GM18511 (cell line): ENCODE measurements at regions not wholly inside any gene's neighbourhood (a gene's known extent, or its start where the extent isn't known, plus 50 kb on each side); places are given as distances from the start of the nearest gene placed in this dataset.
"Not testable (repeated sequence)": the region's sequence is repeated elsewhere in the genome, so short reads cannot be mapped to it uniquely, and the experiment has no call there.

Source experiments
- ATAC-seq: cut with Tn5 transposase; IDR thresholded peaks from one replicate; pipeline ENCODE4 v1.9.1; 2021; ENCODE audit warnings: mild to moderate bottlenecking, moderate library complexity; ENCODE audit not compliant: unreplicated experiment

DNA sequence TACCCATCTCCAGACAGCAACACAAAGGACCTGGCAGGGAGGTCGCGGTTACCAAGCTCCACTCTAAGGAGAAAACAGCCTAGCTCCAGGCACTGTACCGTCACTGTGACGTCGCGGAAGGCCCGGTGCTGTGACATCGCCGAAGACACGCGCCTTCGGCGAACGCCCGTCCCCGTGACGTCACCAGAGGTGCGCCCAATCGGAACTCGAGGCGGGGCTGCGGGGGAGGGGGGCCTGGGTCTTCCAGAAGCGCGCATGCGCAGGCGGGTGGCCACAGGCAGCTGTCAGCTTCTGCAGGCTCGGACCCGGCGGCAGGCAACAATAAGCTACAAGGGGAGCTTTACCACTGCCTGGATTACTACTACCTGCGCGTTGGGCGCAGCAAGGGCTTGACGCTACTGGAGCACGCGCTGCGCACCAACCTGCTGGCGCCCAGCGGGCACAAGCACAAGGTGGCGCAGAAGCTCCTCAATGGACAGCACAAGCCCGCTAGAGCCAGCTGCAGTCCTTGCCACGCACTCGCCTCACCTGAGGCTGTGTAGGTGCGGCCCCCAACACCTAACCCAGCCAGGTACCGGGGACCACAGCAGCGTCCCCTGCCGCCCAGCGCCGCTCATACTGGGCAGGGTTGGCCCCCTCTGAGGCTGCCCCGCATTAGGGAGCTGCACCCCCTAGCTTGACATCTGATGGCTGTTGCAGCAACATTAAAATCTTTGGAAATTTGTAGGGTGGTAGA is 208.4 kb downstream of the TPST1 start:
- peak; percentile 73 for ATAC-seq

DNA sequence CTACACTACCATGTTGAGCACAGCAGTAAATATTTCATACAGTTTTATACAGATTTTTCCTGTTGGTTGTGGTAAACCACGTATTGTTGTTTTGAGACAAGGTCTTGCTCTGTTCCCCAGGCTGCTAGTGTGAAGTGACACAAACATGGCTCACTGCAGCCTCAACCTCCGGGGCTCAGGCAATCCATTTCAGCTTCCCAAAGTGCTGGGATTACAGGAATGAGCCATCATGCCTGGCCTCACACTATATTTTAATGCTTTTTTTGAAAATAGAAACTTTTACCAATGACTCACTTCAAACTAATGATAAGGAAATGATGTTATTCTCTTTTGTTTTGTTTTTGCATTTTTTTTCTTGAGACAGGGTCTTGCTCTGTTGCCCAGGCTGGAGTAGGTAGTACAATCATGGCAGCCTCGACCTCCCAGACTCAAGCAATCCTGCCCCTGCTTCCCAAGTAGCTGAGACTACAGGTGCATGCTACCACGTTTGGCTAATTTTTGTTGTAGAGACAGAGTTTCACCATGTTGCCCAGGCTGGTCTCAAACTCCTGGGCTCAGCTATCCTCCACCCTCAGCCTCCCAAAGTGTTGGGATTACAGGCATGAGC is 210.6 kb downstream of the TPST1 start:
- no peak for ATAC-seq

DNA sequence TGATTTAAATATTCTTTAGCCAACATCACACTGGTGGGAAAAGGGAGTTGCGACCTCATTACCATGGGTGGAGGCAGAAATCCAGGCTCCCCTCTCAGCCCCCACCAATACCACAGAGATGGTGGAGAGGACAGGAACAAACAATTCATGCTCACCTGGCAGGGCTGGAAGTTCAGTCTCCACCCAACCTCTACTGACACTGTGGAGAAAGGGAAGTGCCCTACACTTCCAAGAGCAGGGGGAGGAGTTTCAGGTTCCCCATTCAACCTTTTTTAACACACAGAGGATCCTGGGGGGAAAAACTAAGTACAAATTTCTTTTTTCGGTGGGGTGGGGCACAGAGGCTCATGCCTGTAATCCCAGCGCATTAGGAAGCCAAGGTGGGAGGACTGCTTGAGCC is 210.1 kb upstream of the KCTD7 start:
- ATAC-seq: no peak

- ATAC-seq: no peak
These were observed 209.5 kb upstream of the KCTD7 start for GRCh38 chr7:66419210-66419609.

- ATAC-seq: no peak
These were observed 206.7 kb upstream of the KCTD7 start for GRCh38 chr7:66421830-66422475.

- ATAC-seq: no peak
These were observed 205.0 kb upstream of the KCTD7 start for GRCh38 chr7:66423729-66424128.

- no peak for ATAC-seq
These were observed 202.3 kb upstream of the KCTD7 start for GRCh38 chr7:66426332-66426731.

DNA sequence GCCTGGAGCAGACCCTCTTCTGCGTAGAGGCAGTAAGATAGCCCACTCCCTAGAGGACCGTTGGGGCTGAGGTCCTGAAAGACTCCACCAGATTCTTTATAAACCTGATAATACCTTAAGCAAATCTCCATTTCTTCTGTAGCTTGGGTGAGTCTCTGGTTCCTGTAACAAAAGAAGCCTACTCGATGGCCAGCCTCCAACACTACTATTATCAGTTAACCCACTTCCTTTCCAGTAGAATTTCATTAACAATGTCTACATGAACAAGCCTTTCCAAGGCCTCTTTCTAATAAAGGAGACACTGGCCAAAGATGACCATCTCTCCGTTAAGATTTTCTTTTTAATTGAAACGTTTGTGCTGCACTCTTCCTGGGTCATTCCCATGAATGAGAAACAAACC is 201.7 kb upstream of the KCTD7 start:
- no peak for ATAC-seq

- no peak for ATAC-seq
These were observed 200.7 kb upstream of the KCTD7 start for GRCh38 chr7:66427956-66428355.

DNA sequence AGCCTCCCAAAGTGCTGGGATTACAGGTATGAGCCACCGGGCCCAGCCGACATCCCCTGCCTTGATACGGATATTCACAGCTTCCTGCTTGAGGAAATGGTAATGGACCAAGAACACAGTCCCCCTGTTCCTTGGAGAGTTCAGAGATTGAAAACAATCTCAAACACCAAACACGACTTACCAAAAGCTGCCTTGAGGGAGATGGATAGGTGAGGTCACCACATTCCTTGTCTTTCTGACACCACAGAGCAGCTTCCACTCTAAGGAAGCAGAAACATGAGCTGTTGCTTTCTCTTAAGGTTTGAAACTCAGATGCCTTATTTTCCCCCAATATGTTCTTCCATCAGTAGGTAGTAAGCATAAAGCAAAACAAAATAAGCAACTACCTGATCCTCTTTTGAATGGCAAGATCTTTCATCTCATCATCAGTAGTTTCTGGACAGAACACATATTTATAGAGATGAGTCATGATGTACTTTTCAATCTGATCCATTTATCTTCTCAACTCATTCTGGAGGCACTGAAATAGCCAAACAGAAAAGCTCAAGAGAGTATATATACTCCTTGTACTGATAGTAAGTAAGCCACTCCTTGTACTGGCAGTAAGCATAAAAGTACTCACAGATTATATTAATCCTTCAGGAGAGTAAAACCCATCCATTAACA is 199.1 kb upstream of the KCTD7 start:
- no peak for ATAC-seq

DNA sequence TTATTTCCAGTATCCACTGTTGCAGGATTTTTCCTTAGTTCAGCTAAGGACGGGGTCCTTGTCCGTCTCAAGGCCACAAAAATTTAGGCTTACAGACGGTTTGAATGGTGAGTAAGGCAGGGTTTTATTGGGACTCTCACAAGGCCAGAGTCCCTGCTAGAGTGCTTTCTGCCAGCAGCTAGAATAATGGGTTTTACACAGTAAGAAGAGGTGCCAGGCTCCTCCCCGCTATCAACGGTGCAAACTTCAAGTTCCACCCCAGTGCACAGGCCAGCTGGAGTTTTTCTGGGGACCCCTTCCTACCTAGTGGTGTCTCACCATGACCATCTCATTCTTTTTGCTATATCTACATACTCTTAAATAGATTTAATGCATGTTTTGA is 198.5 kb upstream of the KCTD7 start:
- ATAC-seq: no peak

DNA sequence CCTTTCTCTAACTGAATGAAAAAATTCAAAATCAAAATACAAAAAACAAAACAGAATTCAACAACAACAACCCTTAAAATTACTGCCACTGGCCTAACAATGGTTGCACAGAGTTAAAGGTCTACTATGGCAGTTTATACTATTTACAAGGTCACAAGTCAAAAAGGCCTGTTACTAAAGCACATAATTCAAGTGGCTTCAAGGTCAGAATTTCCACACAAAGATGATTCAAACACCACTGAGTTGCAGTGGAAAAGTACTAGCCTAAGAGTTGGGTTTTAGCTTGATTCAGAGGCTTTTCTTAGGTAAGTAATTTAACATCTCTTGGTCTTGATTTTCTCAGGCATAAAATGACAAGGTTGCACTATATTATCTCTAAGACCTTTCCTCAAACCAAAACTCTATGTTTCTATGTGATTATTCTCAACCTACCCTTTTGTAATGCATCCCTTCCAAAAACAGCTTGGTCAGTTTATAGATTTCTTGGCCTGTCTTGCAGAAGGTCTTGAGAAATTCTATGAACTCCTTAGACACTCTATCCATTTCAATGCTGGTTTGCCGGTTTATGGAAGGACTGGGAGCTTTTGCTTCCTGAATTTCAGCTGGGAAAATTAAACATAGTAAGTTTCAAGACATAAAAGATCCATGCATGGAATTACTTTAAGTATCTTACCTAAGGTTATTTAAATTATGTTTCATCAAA is 189.8 kb upstream of the KCTD7 start:
- ATAC-seq: not testable (repeated sequence)

GRCh38 chr7:66442385-66442784 is 186.3 kb upstream of the KCTD7 start:
- ATAC-seq: no peak

GRCh38 chr7:66443946-66444345 is 184.7 kb upstream of the KCTD7 start:
- no peak for ATAC-seq

DNA sequence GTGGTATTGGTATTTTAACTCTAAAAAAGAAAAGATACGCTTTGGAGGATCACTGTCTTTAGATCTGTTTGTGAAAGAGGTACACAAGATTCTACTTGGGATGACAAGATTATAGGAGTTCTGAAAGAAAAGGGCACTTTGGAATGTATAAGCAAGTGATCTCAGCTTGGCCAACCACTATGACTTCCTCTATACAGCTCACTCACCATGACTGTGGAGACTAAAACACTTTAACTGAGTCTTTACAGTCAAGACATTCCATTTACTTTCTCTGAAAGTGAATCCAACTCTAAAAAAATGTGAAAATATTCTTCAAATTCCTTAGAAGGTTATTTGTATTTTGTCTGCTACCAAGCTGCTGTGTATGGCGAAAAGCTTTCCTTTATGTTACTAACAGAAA is 181.7 kb upstream of the KCTD7 start:
- not testable (repeated sequence) for ATAC-seq

DNA sequence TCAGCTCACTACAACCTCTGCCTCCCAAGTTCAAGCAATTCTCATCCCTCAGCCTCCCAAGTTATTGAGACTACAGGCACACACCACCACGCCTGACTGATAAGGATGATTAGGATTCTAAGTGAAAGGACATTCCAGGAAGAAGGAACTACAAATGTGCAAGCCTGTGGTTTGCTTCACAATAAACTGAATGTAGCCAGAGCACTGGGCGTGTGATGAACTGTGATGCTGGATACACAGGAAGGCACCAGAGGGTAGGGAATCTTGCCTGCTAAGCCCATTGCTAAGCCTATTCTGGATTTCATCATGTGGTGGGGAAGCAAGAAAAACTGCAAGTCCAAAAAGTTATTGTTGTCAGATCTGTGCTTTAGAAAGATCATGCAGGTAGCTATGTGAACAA is 177.9 kb upstream of the KCTD7 start:
- not testable (repeated sequence) for ATAC-seq

DNA sequence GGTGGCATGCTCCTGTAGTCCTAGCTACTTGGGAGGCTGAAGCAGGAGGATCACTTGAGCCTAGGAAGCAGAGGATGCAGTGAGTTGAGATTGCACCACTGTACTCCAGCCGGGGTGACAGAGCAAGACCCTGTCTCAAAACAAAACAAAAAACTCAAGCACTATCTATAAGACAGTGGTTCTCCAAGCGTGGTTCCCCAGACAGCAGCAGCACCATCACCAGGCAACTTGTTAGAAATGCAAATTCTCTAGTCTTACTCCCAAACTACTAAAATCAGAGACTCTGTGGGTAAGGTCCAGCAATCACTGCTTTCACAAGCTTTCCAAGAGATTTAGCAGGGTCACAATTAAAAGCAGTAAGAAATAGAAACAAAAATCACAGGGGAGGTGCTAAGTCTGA is 177.0 kb upstream of the KCTD7 start:
- not testable (repeated sequence) for ATAC-seq

- ATAC-seq: no peak
These were observed 176.5 kb upstream of the KCTD7 start for GRCh38 chr7:66452165-66452564.

- no peak for ATAC-seq
These were observed 175.3 kb upstream of the KCTD7 start for GRCh38 chr7:66453340-66453739.

- no peak for ATAC-seq
These were observed 174.0 kb upstream of the KCTD7 start for GRCh38 chr7:66454600-66455225.

DNA sequence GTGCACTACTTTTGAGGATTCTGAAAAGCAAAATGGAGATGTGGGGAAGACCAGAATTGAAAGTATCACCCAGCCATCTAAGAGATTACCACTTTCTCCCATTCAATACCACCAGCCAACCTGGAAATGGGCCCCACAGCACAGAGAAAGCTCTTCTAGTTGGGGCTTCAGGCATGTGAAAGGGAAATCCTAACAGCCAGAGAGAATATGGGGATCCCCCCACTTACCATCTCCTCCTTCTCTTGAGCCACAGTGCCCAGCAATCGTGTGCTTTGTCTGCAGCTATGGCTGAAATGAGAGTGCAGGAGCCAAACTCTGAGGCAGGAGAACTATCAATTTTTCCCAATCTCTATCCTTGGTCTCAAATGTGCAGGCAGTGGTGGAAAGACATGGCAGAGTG is 173.2 kb upstream of the KCTD7 start:
- not testable (repeated sequence) for ATAC-seq
